Osteoblast (primary cell): ENCODE measurements at regions not wholly inside any gene's neighbourhood (a gene's known extent, or its start where the extent isn't known, plus 50 kb on each side); places are given as distances from the start of the nearest gene placed in this dataset.

ENCODE experiments used
- DNase-seq: peaks from one replicate; pipeline ENCODE4 v3.0.0; 2011; ENCODE audit warnings: low spot score, mixed read lengths; ENCODE audit not compliant: insufficient read length; ENCODE audit errors: missing footprints
- H2AFZ ChIP-seq: 2 replicates; pipeline ENCODE4 v1.6.0; 2011; ENCODE audit warnings: mild to moderate bottlenecking, low read length
- H3K27ac ChIP-seq: 2 replicates; pipeline ENCODE4 v1.5.1; 2011; ENCODE audit warnings: mild to moderate bottlenecking, low read depth, low read length, moderate library complexity
- H3K27me3 ChIP-seq: 2 replicates; pipeline ENCODE4 v1.6.0; 2012; ENCODE audit warnings: mild to moderate bottlenecking, control low read depth, inconsistent platforms, low read length, moderate library complexity; ENCODE audit not compliant: insufficient read depth
- H3K36me3 ChIP-seq: 2 replicates; pipeline ENCODE4 v1.5.1; 2011; ENCODE audit warnings: mild to moderate bottlenecking, low read length, control low read depth, moderate library complexity; ENCODE audit not compliant: insufficient read depth
- H3K4me1 ChIP-seq: 2 replicates; pipeline ENCODE4 v1.5.1; 2011; ENCODE audit warnings: mild to moderate bottlenecking, low read length, control low read depth, moderate library complexity; ENCODE audit not compliant: insufficient read depth
- H3K4me2 ChIP-seq: 2 replicates; pipeline ENCODE4 v1.6.0; 2011; ENCODE audit warnings: mild to moderate bottlenecking, low read length; ENCODE audit not compliant: insufficient read depth
- H3K4me3 ChIP-seq: fragments of 200-600 bp; sonication (generic); 3 replicates; pipeline ENCODE4 v1.5.1; 2012; ENCODE audit warnings: mild to moderate bottlenecking, low read length, inconsistent platforms; ENCODE audit not compliant: insufficient read depth
- H3K79me2 ChIP-seq: 2 replicates; pipeline ENCODE4 v1.6.0; 2012; ENCODE audit warnings: mild to moderate bottlenecking, low read length, control low read depth, inconsistent platforms; ENCODE audit not compliant: insufficient read depth
- H3K9me3 ChIP-seq: 2 replicates; pipeline ENCODE4 v1.5.1; 2011; ENCODE audit warnings: low read depth, low read length, control low read depth
- H4K20me1 ChIP-seq: 2 replicates; pipeline ENCODE4 v1.6.0; 2012; ENCODE audit warnings: mild to moderate bottlenecking, low read length, control low read depth; ENCODE audit not compliant: insufficient read depth
- TF ChIP-seq, protein P1 (sequence below): IDR thresholded peaks from 2 replicates; pipeline ENCODE4 v1.5.1; 2011; ENCODE audit warnings: mild to moderate bottlenecking, low read depth, low read length, moderate library complexity; ENCODE audit errors: extremely low read depth

DNA sequence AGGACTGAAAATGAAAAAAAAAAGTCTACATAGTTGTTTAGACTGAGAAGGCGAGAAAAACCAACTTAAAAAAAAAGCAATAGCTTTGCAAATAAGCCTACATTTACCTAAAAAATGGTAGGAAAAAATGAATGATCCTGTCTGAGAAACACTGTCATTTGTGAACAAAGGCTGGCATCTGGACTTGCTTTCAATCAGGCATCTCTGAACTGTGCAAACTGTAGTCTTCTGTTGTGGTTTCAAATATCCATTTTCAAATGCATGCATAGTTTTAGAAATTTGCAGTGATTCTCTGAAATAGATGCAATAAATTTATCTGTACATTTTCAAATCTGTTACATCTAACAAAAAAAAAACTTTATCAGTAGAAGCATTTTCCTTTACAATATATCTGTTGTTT is 106.1 kb upstream of the LUZP2 start:
- H3K27me3 ChIP-seq, result no peaks in the 10 kb centered on the region
- H3K4me3 ChIP-seq, result no peak overlapping the region
- no peak overlapping the region for H2AFZ ChIP-seq

GRCh38 chr11:24391167-24391566 is 105.7 kb upstream of the LUZP2 start:
- H3K27me3 ChIP-seq, result no peaks in the 10 kb centered on the region
- no peaks in the 10 kb centered on the region for H3K4me1 ChIP-seq
- DNase-seq, result no peak
- H3K27ac ChIP-seq, result no peak overlapping the region
- no peaks in the 10 kb centered on the region for H3K9me3 ChIP-seq
- H3K36me3 ChIP-seq, result no peaks in the 10 kb centered on the region
- no peak overlapping the region for H2AFZ ChIP-seq
- no peak overlapping the region for H3K4me3 ChIP-seq
- H4K20me1 ChIP-seq, result no peaks in the 10 kb centered on the region
- TF ChIP-seq, protein P1, sequence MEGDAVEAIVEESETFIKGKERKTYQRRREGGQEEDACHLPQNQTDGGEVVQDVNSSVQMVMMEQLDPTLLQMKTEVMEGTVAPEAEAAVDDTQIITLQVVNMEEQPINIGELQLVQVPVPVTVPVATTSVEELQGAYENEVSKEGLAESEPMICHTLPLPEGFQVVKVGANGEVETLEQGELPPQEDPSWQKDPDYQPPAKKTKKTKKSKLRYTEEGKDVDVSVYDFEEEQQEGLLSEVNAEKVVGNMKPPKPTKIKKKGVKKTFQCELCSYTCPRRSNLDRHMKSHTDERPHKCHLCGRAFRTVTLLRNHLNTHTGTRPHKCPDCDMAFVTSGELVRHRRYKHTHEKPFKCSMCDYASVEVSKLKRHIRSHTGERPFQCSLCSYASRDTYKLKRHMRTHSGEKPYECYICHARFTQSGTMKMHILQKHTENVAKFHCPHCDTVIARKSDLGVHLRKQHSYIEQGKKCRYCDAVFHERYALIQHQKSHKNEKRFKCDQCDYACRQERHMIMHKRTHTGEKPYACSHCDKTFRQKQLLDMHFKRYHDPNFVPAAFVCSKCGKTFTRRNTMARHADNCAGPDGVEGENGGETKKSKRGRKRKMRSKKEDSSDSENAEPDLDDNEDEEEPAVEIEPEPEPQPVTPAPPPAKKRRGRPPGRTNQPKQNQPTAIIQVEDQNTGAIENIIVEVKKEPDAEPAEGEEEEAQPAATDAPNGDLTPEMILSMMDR, result no peak
- H3K4me2 ChIP-seq, result no peak overlapping the region
- H3K79me2 ChIP-seq, result no peaks in the 10 kb centered on the region

More for the DNA sequence above, 106.1 kb upstream of the LUZP2 start:
- H3K79me2 ChIP-seq, result no peaks in the 10 kb centered on the region
- no peaks in the 10 kb centered on the region for H3K36me3 ChIP-seq
- TF ChIP-seq, protein P1, result no peak
- H3K27ac ChIP-seq, result no peak overlapping the region
- no peaks in the 10 kb centered on the region for H3K4me1 ChIP-seq
- no peaks in the 10 kb centered on the region for H3K9me3 ChIP-seq
- no peak for DNase-seq
- H3K4me2 ChIP-seq, result no peak overlapping the region
- no peaks in the 10 kb centered on the region for H4K20me1 ChIP-seq

DNA sequence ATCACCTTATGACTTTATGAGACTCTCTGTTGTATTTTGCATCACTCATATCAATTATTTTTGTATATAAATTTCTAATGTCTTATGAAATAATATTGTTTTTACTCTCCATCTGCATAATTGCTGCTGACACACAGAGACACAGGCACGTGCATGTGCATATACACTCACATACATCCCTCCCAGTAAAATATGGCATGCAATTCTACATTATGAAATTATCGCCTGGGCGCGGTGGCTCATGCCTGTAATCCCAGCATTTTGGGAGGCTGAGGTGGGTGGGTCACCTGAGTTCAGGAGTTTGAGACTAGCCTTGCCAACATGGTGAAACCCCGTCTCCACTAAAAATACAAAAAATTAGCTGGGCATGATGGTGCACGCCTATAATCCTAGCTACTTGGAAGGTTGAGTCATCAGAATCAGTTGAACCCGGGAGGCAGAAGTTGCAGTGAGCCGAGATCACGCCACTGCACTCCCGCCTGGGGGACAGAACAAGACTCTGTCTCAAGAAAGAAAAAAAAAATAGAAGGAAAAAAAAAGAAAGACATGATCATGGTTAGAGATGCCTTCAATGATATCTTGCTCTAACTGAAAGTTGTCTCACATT is 96.7 kb upstream of the LUZP2 start:
- Histone ChIP-seq H3K4me3 (no peak overlapping the region), H3K27ac (no peak overlapping the region), H3K27me3 (no peaks in the 10 kb centered on the region), H4K20me1 (no peaks in the 10 kb centered on the region), H3K79me2 (no peaks in the 10 kb centered on the region), H3K4me2 (no peak overlapping the region), H3K36me3 (no peaks in the 10 kb centered on the region), H3K4me1 (no peaks in the 10 kb centered on the region), H3K9me3 (no peaks in the 10 kb centered on the region), H2AFZ (no peak overlapping the region)
- DNase-seq, result no peak
- TF ChIP-seq, protein P1, result no peak

- no peaks in the 10 kb centered on the region for H3K27me3 ChIP-seq
- no peak overlapping the region for H3K27ac ChIP-seq
- H4K20me1 ChIP-seq, result no peaks in the 10 kb centered on the region
- no peak overlapping the region for H3K4me3 ChIP-seq
- H3K36me3 ChIP-seq, result no peaks in the 10 kb centered on the region
- no peak overlapping the region for H2AFZ ChIP-seq
- TF ChIP-seq, protein P1, result no peak
- H3K4me1 ChIP-seq, result no peaks in the 10 kb centered on the region
- no peak for DNase-seq
- H3K79me2 ChIP-seq, result no peaks in the 10 kb centered on the region
- H3K4me2 ChIP-seq, result no peak overlapping the region
- H3K9me3 ChIP-seq, result no peaks in the 10 kb centered on the region
Observed at GRCh38 chr11:24406389-24406788, 90.5 kb upstream of the LUZP2 start.
